Liver (tissue), 8 donors: ENCODE measurements at regions not wholly inside any gene's neighbourhood (a gene's known extent, or its start where the extent isn't known, plus 50 kb on each side); places are given as distances from the start of the nearest gene placed in this dataset.

Source experiments
- DNase-seq: peaks from one replicate; pipeline ENCODE4 v3.0.0-alpha.2; 2017; ENCODE audit warnings: low spot score
- H3K27ac ChIP-seq, 2 donors: one replicate each; pipeline ENCODE4 v1.7.0; 2013; ENCODE audit warnings: inconsistent platforms in 2 of 2, low read length in 2 of 2, control low read depth in 1 of 2, low read depth in 1 of 2, mild to moderate bottlenecking in 1 of 2
- H3K27me3 ChIP-seq, 4 donors: one replicate each; pipeline versions ENCODE4 v1.6.1 to v1.7.0; 2013; ENCODE audit warnings: low read length in 3 of 4, inconsistent platforms in 1 of 4, mild to moderate bottlenecking in 1 of 4, moderate library complexity in 1 of 4; ENCODE audit not compliant: control insufficient read depth in 4 of 4, insufficient read depth in 4 of 4
- H3K36me3 ChIP-seq, 4 donors: one replicate each; pipeline versions ENCODE4 v1.6.1 to v1.7.0; 2013; ENCODE audit warnings: low read length in 3 of 4, mild to moderate bottlenecking in 3 of 4, low read depth in 1 of 4, moderate library complexity in 1 of 4; ENCODE audit not compliant: control insufficient read depth in 4 of 4, insufficient read depth in 3 of 4
- H3K4me1 ChIP-seq, 4 donors: one replicate each; pipeline versions ENCODE4 v1.6.1 to v1.7.0; 2013; ENCODE audit warnings: low read length in 3 of 4, mild to moderate bottlenecking in 3 of 4, moderate library complexity in 1 of 4; ENCODE audit not compliant: control insufficient read depth in 4 of 4, insufficient read depth in 4 of 4
- H3K4me3 ChIP-seq, 3 donors: one replicate each; pipeline versions ENCODE4 v1.6.1 to v1.7.0; 2013; ENCODE audit warnings: low read length in 3 of 3, control low read depth in 1 of 3, low read depth in 1 of 3, mild to moderate bottlenecking in 1 of 3
- H3K9ac ChIP-seq, 2 donors: one replicate each; pipeline ENCODE4 v1.7.0; 2013; ENCODE audit warnings: low read length in 2 of 2, mild to moderate bottlenecking in 2 of 2, moderate library complexity in 2 of 2, control low read depth in 1 of 2, low read depth in 1 of 2
- H3K9me3 ChIP-seq, 4 donors: one replicate each; pipeline versions ENCODE4 v1.6.1 to v1.7.0; 2013; ENCODE audit warnings: low read length in 3 of 4; ENCODE audit not compliant: control insufficient read depth in 4 of 4
- EGR1 ChIP-seq, 2 donors: IDR thresholded peaks; 2 replicates each; pipeline ENCODE4 v1.6.1; 2016 to 2018; ENCODE audit warnings: antibody characterized with exemption in 2 of 2, low read depth in 2 of 2
- FOXA1 ChIP-seq: IDR thresholded peaks from 2 replicates; pipeline ENCODE4 v1.6.1; 2016; ENCODE audit warnings: antibody characterized with exemption
- FOXA2 ChIP-seq: IDR thresholded peaks from 2 replicates; pipeline ENCODE4 v1.6.1; 2016; ENCODE audit warnings: antibody characterized with exemption
- GABPA ChIP-seq, 2 donors: IDR thresholded peaks in 1 of 2; conservative IDR thresholded peaks in 1 of 2; 2 replicates each; pipeline ENCODE4 v1.6.1; 2016; ENCODE audit warnings: antibody characterized with exemption in 2 of 2, mild to moderate bottlenecking in 1 of 2, moderate library complexity in 1 of 2
- HNF4A ChIP-seq, 2 donors: conservative IDR thresholded peaks; 2 replicates each; pipeline ENCODE4 v1.6.1; 2016; ENCODE audit warnings: antibody characterized with exemption in 2 of 2, mild to moderate bottlenecking in 2 of 2
- HNF4G ChIP-seq: IDR thresholded peaks from 2 replicates; pipeline ENCODE4 v1.6.1; 2016; ENCODE audit warnings: antibody characterized with exemption
- JUND ChIP-seq, 2 donors: IDR thresholded peaks; 2 replicates each; pipeline ENCODE4 v1.6.1; 2016; ENCODE audit warnings: antibody characterized with exemption in 2 of 2
- NR2F2 ChIP-seq: IDR thresholded peaks from 2 replicates; pipeline ENCODE4 v1.6.1; 2016; ENCODE audit warnings: antibody characterized with exemption
- RAD21 ChIP-seq, 2 donors: IDR thresholded peaks; 2 replicates each; pipeline ENCODE4 v1.6.1; 2016; ENCODE audit warnings: antibody characterized with exemption in 2 of 2, mild to moderate bottlenecking in 2 of 2
- RXRA ChIP-seq, 2 donors: IDR thresholded peaks; 2 replicates each; pipeline ENCODE4 v1.6.1; 2017 to 2018; ENCODE audit warnings: antibody characterized with exemption in 2 of 2, mild to moderate bottlenecking in 1 of 2
- SP1 ChIP-seq: IDR thresholded peaks from 2 replicates; pipeline ENCODE4 v1.6.1; 2018; ENCODE audit warnings: antibody characterized with exemption, mild to moderate bottlenecking
- TAF1 ChIP-seq: conservative IDR thresholded peaks from 2 replicates; pipeline ENCODE4 v1.6.1; 2016; ENCODE audit warnings: antibody characterized with exemption, mild to moderate bottlenecking
- YY1 ChIP-seq: IDR thresholded peaks from 2 replicates; pipeline ENCODE4 v1.6.1; 2016; ENCODE audit warnings: antibody characterized with exemption, mild to moderate bottlenecking
- WGBS: extraction: QIAGEN DNeasy Blood & Tissue Kit; methylation state at CpG from one replicate; pipeline ENCODE4 v1.1.7; 2013; 5-methylcytosine and 5-hydroxymethylcytosine counted together
- TF ChIP-seq, protein P1 (sequence below): IDR thresholded peaks from 2 replicates; pipeline ENCODE4 v1.6.1; 2016; ENCODE audit warnings: antibody characterized with exemption
- TF ChIP-seq, protein P2 (sequence below): IDR thresholded peaks from 2 replicates; pipeline ENCODE4 v1.6.1; 2016; ENCODE audit warnings: antibody characterized with exemption, mild to moderate bottlenecking
- TF ChIP-seq, protein P3 (sequence below): IDR thresholded peaks from 2 replicates; pipeline ENCODE4 v1.6.1; 2016; ENCODE audit warnings: antibody characterized with exemption
- TF ChIP-seq, protein P4 (sequence below): fragments of 150-350 bp; IDR thresholded peaks from 2 replicates; pipeline ENCODE4 v1.5.1; 2017; ENCODE audit warnings: improper control_type of control experiment, low read depth, low read length; ENCODE audit not compliant: missing input control
- TF ChIP-seq, protein P5 (sequence below): IDR thresholded peaks from 2 replicates; pipeline ENCODE4 v1.6.1; 2016; ENCODE audit warnings: antibody characterized with exemption
- donor health status: healthy.
- donor health status: healthy.
- donor health status: healthy.
- donor health status: healthy.
- donor health status: healthy.

DNA sequence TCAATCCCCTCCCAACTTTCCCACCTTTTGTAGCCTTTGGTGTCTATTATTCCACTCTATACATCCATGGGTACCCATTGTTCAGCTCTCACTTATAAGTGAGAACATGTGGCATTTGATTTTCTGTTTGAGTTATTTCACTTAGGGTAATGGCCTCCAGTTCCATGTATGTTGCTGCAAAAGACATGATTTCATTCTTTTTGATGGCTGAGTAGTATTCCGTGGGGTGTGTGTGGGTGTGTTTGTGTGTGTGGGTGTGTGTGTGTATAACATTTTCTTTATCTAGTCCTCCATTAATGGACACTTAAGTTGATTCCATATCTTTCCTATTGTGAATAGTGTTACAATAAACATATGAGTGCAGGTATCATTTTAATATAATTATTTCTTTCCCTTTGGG is 157.5 kb upstream of the FSTL4 start:
- Histone ChIP-seq H3K36me3 (no peaks in the 10 kb centered on the region), H3K27me3 (no peaks in the 10 kb centered on the region), H3K9ac (no peak overlapping the region), H3K27ac (no peak overlapping the region), H3K4me1 (no peaks in the 10 kb centered on the region), H3K9me3 (peaks cover 0 to 4% (median 0%) of the 10 kb centered on the region in 4 donors), H3K4me3 (no peak overlapping the region)
- 71% methylated on average over 1 of the region's 1 CpG for WGBS
- TF ChIP-seq, protein P1, sequence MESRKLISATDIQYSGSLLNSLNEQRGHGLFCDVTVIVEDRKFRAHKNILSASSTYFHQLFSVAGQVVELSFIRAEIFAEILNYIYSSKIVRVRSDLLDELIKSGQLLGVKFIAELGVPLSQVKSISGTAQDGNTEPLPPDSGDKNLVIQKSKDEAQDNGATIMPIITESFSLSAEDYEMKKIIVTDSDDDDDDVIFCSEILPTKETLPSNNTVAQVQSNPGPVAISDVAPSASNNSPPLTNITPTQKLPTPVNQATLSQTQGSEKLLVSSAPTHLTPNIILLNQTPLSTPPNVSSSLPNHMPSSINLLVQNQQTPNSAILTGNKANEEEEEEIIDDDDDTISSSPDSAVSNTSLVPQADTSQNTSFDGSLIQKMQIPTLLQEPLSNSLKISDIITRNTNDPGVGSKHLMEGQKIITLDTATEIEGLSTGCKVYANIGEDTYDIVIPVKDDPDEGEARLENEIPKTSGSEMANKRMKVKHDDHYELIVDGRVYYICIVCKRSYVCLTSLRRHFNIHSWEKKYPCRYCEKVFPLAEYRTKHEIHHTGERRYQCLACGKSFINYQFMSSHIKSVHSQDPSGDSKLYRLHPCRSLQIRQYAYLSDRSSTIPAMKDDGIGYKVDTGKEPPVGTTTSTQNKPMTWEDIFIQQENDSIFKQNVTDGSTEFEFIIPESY: no peak
- TF ChIP-seq, protein P2, sequence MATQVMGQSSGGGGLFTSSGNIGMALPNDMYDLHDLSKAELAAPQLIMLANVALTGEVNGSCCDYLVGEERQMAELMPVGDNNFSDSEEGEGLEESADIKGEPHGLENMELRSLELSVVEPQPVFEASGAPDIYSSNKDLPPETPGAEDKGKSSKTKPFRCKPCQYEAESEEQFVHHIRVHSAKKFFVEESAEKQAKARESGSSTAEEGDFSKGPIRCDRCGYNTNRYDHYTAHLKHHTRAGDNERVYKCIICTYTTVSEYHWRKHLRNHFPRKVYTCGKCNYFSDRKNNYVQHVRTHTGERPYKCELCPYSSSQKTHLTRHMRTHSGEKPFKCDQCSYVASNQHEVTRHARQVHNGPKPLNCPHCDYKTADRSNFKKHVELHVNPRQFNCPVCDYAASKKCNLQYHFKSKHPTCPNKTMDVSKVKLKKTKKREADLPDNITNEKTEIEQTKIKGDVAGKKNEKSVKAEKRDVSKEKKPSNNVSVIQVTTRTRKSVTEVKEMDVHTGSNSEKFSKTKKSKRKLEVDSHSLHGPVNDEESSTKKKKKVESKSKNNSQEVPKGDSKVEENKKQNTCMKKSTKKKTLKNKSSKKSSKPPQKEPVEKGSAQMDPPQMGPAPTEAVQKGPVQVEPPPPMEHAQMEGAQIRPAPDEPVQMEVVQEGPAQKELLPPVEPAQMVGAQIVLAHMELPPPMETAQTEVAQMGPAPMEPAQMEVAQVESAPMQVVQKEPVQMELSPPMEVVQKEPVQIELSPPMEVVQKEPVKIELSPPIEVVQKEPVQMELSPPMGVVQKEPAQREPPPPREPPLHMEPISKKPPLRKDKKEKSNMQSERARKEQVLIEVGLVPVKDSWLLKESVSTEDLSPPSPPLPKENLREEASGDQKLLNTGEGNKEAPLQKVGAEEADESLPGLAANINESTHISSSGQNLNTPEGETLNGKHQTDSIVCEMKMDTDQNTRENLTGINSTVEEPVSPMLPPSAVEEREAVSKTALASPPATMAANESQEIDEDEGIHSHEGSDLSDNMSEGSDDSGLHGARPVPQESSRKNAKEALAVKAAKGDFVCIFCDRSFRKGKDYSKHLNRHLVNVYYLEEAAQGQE: no peak
- no peak for TF ChIP-seq NR2F2
- no peak for TF ChIP-seq GABPA (IDR thresholded peaks at IDR 0.05 in 1 of 2, conservative IDR thresholded peaks at IDR 0.05 in 1 of 2)
- no peak for TF ChIP-seq TAF1
- no peak for TF ChIP-seq JUND (IDR thresholded peaks at IDR 0.05)
- TF ChIP-seq RXRA (IDR thresholded peaks at IDR 0.05): no peak
- TF ChIP-seq HNF4G: no peak
- TF ChIP-seq, protein P3, sequence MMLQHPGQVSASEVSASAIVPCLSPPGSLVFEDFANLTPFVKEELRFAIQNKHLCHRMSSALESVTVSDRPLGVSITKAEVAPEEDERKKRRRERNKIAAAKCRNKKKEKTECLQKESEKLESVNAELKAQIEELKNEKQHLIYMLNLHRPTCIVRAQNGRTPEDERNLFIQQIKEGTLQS: no peak
- TF ChIP-seq, protein P4, sequence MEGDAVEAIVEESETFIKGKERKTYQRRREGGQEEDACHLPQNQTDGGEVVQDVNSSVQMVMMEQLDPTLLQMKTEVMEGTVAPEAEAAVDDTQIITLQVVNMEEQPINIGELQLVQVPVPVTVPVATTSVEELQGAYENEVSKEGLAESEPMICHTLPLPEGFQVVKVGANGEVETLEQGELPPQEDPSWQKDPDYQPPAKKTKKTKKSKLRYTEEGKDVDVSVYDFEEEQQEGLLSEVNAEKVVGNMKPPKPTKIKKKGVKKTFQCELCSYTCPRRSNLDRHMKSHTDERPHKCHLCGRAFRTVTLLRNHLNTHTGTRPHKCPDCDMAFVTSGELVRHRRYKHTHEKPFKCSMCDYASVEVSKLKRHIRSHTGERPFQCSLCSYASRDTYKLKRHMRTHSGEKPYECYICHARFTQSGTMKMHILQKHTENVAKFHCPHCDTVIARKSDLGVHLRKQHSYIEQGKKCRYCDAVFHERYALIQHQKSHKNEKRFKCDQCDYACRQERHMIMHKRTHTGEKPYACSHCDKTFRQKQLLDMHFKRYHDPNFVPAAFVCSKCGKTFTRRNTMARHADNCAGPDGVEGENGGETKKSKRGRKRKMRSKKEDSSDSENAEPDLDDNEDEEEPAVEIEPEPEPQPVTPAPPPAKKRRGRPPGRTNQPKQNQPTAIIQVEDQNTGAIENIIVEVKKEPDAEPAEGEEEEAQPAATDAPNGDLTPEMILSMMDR: no peak
- TF ChIP-seq RAD21 (IDR thresholded peaks at IDR 0.05): no peak
- TF ChIP-seq YY1: no peak
- TF ChIP-seq, protein P5, sequence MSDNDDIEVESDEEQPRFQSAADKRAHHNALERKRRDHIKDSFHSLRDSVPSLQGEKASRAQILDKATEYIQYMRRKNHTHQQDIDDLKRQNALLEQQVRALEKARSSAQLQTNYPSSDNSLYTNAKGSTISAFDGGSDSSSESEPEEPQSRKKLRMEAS: no peak
- no peak for TF ChIP-seq HNF4A (conservative IDR thresholded peaks at IDR 0.05)
- TF ChIP-seq FOXA2: no peak
- no peak for TF ChIP-seq SP1
- no peak for TF ChIP-seq EGR1 (IDR thresholded peaks at IDR 0.05; ENCODE audit: low read depth in 2 of 2)
- no peak for TF ChIP-seq FOXA1
- no peak for DNase-seq
